LoVo (cell line): ENCODE measurements at regions not wholly inside any gene's neighbourhood (a gene's known extent, or its start where the extent isn't known, plus 50 kb on each side); places are given as distances from the start of the nearest gene placed in this dataset.

Experiments
- DNase-seq: peaks from one replicate; pipeline ENCODE4 v3.0.0-alpha.2; 2016; ENCODE audit warnings: low spot score

DNA sequence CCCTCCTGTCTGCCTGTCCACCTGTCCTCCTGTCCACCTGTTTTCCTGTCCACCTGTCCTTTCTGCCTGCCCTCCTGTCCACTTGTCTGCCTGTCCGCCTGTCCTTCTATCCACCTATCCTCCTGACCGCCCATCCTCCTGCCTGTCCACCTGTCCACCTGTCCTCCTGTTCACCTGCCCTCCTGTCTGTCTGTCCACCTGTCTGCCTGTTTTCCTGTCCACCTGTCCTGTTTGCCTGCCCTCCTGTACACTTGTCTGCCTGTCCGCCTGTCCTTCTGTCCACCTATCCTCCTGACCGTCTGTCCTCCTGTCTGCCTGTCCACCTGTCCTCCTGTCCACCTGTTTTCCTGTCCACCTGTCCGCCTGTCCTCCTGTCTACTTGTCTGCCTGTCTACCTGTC, 682.8 kb downstream of the TBC1D22A start:
- no peak for DNase-seq

DNA sequence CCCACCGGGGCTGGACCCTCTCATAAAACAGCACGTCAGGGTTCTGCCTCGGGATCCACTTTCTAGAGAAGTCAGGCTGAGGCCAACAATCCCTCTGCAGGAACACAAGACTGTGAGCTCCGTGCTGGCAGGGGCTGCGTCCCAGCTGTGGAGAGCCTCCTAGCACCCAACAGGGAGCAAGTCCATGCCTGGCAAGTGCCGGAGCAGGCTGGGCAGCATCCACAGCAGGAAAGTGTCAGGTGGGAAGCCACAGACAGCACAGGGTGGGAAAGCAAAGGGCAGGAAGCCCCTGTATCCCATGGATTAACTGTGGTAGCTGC, 682.3 kb downstream of the TBC1D22A start:
- DNase-seq = no peak

DNA sequence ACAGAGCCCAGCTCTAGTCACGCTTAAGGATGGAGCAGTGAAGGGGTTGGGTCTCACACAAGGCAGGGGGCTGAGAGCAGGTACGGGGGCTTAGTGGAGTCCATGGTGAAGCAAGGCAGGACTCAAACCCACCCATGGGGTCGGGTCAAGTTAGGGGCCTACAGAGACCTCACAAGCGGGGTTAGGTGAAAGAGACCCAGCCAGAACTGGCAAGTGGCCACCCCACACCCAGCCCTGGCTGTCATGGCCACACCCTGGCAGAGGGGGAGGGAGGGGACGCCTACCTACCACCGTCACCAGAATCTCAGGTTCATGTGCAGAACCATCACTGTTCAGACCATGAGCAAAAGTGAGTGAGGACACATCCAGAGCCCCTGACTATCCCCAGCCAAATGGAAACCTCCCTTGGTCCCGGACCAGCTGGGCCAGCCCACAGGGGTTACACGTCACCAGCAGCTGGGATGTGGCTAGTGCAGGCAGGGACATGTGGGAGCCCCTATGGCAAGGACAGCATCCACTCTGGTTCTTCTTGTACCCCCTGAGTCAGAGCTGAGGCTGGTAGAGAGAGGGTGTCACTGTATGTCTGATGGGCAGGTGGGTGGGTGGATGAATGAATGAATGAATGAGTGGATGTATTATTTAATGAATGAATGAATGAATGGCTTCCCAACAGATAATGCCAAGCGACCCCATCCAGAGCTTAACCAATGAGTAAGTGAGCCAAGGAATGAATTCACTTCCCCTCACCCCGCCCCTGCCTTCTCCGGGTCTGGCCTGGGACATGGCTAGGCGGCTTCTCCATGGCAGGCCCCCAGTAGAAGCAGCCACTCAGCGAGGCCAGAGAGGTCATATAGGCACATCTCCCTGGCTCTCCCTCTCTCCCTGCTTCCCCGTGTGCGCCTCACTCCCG, 681.6 kb downstream of the TBC1D22A start:
- no peak for DNase-seq

DNA sequence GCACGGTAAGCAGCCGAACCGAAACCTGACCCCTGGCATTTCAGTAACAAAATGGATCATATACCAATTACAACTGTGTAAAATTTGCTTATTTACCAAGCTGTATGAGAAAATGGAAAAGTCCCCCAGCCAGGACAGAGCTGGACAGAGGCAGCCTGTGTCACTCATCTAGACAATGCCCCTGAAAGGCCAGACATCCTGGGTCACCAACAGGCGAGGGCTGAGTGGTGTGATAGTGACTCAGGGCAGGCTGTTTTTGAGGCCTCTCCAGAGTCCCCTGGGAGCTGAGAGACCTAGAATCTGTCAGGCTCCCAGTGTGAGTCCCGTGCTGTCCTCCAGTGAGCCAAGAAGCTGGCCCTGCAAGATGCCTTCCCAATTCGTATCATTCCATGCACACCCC, 680.4 kb downstream of the TBC1D22A start:
- no peak for DNase-seq

DNA sequence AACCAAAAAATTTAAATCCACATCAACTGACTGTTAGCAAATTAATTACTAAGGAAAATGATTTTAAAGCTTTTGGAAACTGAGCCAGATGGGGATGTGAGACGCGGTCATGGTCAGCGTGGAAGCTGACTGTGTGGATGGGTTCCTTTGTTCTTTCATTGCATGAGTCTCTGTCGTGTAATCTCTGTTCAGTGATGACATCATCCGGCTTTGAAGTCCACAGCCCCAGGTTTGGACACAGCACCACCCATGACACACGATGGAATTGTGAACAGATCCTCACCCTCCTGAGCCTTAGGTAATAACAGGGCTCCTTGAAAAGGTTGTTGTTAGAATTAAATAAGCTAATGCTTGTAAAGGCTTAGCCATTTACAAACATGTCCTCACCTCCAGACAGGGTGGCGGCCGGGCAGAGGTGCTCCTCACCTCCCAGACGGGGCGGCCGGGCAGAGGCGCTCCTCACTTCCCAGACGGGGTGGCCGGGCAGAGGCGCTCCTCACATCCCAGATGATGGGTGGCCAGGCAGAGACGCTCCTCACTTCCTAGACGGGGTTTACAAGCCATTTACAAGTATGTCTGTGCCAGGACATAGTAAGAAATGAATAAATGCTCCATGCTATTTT, 677.3 kb downstream of the TBC1D22A start:
- DNase-seq = no peak

DNA sequence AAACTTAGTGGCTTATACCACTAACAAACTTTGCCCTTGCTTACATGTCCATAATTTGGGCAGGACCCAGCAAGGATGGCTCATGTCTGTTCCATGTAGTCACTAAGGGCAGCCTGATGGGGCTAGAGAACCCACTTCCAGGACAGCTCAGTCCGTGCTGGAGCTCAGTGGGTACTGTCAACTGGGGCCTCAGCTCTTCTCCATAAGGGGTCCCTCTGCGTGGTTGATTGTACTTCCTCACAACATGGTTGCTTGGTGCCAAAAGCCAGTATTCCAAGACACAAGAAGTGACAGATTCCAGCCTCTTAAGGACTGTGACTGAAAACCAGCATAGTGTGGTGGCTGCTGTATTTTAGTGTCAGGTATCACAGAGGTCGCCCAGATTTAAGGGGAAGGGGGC, 675.2 kb downstream of the TBC1D22A start:
- DNase-seq = no peak

DNA sequence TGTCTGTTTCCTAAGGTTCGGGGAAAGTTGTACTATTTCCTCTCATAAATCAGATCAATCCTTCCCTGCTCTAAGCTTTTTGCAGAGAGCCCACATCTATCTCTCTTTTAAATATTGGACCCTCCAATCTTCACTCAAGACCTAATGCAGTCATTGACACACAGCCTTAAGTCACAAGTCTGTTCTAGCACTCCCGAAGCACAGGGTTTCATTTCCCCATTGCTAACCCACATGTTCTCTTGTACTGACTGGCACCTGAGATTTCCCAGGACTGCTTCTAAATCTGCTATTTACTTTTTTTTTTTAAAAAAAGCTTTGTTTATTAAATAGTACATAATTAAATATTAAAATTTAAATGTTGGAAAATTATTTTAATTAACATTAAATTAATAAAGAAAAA, 674.7 kb downstream of the TBC1D22A start:
- no peak for DNase-seq

DNA sequence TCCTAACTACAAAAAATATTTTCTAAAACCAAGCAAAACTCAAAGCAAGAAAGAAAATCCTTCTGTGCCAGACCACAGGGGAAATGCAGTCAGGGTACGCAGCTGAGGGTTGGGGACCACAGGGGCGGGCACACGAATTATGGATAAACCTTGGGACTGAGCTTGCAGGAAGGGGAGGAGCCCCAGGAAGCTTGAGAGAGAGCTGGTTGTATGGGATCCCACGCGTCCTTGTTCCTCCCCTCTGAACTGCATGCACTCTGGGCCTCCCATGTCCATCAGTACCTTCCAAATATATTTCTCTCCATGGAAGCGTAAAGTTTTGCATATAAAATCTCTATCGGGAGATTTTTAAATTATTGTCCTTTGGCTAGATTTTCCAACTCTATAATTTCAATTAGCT, 673.4 kb downstream of the TBC1D22A start:
- no peak for DNase-seq

DNA sequence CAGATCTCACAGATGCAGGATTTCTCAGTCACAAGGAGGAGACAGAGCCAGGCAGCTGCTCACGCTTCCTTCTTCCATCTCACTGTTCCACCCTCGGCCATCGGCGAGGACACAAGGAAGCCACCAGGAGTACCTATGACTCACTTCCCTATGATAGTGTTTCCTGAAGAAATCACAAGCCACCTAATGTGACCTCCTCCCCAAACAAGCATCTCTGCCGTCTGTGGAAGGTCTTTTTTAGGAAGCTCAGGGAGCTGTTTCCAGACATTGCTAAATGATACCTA, 672.7 kb downstream of the TBC1D22A start:
- DNase-seq = no peak

DNA sequence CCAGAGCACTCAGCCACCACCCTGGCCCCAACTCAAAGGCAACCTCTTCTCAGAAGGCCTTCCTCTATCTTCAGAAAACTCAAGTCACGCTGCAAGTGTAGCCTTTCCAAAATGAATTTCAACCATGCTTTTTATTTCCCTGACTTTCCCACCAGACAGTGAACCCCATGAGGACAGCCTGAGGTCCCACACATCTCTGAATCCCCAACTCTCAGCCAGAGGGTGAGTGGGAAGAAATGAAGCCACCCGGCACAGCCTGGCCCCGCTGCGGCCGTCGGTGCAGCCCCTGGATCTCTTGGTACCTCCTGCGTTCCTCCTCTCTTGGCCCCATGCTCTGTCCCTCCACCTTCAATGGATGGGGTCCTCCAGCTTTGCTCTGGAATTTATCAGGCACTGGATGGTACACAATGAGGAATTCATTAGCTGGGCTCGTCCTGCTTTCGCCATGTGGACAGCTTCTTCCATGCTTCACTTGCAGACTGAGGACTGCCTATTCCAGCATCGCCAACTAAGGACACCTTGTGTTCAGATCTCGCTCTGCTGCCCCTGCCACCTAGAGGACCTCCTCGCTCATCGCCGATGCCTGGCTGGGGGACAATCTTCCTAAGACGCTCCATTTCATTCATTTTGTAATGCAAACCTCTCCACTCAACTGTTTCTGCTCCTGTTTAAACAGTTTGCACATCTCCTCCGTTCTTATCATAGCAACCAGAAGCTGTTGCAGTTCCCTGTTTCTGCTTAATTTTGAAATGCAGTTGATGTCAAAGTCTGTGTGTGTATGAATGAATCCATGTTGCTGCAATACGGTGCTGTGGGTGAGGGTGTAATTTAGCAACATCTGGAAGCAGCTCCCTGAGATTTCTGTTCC, 672.1 kb downstream of the TBC1D22A start:
- DNase-seq = no peak

DNA sequence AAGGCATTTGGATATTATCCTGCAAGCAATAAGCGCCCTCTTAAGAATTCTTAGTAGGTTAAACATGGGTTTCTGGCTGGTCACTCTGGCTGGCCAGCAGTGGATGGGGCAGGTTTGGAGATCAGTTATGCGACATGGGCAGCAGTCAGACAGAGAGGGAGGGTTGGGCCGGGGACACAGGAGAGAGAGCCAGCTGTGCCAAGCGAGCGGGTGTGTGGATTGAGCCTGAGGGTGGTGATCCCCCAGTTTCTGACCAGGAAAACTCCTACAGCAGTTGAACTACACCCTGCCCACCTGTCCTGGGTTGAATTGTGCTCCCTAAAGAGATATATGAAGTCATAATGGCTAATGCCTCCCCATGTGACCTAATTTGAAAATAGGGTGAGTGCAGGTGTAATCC, 671.2 kb downstream of the TBC1D22A start:
- DNase-seq = no peak

DNA sequence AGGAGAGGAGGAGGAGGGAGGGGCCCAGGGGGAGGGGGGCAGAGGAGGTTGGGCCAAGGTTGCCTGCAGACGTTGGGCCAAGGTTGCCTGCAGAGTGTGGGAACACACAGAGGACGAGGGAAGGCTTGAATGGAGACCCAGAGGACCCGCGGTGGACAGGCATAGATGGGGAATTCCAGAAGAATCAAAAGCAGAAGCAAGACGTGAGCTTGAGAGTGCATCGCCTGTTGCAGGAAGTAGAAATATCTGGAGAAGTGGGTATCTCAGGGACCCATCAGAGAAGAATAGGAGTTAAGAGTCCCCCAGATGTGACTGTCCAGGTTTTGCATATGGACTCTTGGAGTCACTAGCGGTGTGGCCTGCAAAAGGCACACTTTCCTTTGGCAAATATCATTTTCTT, 670.2 kb downstream of the TBC1D22A start:
- DNase-seq = no peak

DNA sequence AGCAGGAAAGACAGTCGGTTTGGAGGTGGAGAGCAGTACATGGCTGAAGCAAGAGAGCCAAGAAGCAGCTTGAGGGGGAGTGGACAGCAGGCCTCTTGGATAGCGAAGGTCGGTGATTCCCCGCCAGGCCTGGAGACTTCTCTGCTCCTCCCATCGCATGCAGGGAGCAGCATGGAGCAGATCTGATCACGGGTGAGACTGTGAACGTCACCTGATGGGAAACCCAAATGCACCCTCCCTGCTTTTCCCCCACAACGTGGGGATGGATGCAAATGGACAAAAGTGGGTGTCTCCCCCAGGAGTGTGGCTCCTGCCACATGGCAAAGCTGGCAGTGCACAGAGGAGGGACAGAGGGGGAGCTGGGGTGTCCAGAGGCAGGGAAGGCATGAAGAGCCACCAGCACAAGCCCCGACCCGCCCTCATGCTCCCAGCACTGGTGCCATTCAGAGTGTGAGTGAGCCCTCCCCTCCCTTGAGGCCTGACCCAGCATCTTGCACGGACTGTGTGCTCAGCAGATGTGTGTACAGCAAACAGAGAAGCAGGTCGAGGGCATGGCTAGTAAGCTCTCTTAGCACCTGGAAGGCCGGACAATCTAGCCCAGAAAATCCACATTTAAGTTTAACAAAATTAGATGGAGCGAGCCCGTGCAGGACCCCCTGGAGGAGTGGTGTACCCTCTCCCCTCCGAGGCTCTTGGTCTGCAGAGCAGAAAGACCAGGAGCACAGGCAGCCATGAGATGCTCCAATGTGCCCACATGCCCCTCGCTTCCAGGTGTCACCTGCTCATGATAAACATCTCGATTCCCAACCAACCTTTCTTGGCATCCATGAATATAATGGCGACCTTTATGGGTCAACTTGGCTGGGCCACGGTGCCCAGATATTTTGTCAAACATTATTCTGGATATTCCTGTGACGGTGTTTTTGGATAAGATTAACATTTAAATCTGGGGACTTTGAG, 661.7 kb downstream of the TBC1D22A start:
- DNase-seq = no peak

DNA sequence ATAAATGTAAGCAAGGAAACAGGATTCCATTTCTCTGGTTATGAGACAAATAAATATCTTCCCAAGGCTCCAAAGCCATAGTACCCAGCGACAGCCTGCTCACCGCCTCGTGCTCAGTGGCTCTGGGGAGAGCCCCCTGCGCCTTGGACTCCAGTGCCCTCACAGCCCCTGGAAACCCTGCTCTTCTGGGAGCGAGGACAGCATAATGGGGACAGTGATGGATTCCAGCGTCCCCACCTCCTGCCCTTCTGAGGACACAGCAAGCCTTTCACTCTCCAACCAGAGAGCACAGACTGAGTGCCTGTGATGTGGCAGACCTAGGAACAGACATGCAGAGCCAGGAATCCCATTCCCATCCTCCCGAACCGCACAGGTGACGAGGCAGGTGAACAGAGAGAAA, 660.8 kb downstream of the TBC1D22A start:
- DNase-seq = no peak

DNA sequence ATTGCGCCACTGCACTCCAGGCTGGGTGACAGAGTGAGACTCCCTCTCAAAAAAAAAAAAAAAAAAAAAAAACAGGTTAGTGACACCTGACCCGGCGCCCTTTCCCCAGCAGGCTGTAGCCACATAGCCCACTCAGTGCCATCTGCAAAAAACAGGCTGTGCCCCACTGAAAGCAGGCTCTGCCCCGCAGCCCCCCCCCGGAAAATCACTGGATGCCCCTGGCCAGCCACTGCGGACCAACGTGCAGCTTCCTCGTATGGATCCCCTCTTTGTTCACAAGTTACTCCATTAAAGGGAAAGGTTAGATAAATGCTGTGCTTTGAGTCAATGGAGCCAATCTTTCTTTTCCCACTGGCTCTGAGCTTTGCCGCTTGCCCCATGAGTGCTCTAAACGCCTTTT, 660.3 kb downstream of the TBC1D22A start:
- DNase-seq = no peak

DNA sequence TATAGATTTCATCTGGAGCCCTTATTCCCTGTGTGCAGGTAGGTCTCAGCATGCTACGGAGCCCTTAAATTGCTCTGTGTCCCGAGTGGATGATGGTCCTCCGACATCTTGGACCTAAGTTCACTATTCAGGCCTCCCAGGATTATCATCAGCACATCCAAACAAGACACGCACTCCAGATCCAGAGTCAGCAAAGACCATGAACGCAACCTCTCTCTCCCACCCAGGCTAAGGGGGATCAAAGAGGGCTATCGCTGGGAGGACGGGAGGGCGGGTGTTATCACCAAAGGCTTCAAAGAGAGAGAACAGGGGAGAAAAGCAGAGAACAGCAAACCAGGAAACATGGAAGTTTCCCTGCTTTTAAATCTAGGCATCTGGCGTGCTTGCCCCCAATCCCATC, 659.4 kb downstream of the TBC1D22A start:
- no peak for DNase-seq

DNA sequence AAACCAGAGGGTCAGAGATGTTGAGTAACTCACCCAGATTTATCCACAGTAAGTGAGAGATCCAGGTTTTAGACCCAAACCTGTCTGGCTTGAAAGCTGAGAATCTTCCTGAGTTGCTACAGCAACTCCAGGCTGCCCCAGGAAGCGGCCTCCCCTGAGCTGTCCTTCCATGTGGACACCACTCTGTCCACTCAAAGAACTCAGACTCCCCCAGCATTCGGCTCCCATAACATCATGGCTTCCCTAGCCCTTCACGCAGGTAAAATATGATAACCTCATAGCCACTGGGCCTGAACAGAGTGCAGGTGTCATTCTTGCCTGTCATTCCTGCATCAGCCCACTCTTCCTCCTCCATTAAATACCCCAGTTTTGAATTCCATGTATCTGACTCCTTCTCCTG, 657.8 kb downstream of the TBC1D22A start:
- DNase-seq = no peak

DNA sequence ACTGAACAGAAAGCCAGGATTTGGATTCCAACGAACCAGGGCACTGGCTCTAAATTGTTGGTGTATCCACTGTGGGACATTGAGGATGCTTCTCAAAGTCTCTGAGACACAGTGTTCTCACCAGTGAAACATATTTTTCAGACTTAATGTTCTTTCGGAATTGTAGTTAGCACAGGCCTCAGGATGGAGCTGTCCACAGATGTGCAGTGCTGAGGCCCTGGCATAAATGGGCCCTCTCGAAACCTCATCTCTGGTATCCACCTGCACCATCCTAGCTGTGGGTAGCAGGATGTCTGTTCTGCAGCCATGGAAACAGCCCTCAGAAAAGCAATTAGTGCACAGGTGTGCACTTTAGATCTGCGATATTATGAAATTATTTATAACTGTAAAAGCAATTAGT, 656.8 kb downstream of the TBC1D22A start:
- no peak for DNase-seq

DNA sequence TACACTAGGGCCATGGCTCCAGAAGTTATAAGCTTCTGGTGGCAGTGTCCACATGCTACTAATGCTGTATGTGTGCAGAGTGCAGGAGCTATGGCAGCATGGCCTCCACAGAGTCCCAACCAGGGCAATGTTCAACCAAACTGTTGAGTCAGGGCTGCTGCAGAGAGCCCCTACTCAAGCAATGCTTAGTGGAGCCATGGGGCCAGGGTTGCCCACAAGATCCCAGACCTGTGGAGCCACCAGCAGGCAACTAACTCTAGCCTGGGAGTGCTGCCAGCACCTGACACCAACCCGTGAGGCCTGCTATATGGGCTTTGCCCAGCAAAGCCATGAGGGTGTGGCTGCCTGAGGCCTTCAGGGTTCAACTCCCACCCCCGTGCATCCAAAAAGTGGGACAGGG, 655.2 kb downstream of the TBC1D22A start:
- no peak for DNase-seq

DNA sequence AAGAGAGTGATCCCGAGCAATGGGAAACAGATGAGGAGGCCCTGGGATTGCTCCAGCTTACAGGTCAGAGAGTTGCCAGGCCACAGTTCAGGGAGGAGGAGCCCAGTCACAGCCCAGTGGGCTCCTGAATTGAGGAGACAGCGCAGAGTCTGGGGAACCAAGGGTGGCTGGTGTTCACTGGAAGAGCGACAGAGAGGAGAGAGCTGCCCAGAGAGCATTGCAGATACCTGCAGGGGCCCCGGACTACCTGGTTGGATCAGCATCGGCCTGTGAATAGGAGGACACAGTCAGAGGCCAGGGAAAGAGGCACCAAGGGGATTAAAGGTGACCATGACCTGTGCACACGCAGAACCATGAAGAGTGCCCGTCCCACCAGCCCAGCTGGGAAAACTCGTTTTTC, 648.6 kb downstream of the TBC1D22A start:
- no peak for DNase-seq

DNA sequence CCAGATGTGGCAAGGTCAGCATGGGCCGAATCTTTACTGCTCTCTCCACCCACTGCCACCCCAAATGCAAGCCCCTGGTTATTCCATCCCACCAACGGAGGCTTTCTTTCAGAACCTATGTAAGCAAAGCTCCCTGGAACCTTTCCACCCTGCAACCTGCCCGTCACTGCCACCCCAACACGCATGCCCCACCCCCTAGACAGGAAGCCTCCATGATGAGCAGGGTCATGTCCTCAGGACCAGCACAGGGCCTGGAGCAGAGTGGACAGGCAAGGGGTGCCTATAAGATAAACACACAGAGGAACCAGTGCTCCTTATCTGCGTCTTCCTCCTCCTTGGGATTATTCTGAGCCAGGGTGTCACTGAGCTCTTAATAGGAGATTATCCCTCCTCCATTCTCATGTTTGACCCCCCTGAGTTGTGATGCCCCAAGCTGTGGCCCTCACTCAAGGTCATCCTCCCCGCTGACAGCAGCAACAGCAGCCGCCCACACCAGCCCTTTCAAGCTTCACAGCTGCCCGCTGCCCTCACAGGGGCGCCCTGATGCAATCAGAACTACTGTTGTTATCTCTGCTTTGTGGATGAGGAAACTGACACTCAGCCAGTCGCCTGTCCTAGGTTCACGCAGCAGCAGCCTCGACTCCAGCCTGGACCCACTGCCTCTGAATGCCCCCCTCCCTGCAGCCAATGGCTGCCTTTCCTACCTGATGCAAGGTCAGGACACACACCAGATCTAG, 647.3 kb downstream of the TBC1D22A start:
- DNase-seq = no peak
